ENCODE measurements at regions not wholly inside any gene's neighbourhood (a gene's known extent, or its start where the extent isn't known, plus 50 kb on each side); places are given as distances from the start of the nearest gene placed in this dataset.

GRCh38 chr9:12934545-12935272, 159.9 kb downstream of the LURAP1L start:
- intact Hi-C loops (cut with DNase I) = no loop called here
- DNase-seq (no peak), ATAC-seq (no peak)
- Histone ChIP-seq H3K4me1 (no peaks in the 10 kb centered on the region), H3K27me3 (ENCODE audit: insufficient read depth in 3 of 3, low read length in 2 of 3) (no peaks in the 10 kb centered on the region), H3K4me3 (no peak overlapping the region), H3K27ac (no peak overlapping the region), H3K9me3 (no peaks in the 10 kb centered on the region), H3K36me3 (ENCODE audit: insufficient read depth in 1 of 2, low read depth in 1 of 2) (no peaks in the 10 kb centered on the region)
- 41 to 58% (median 45%) methylated on average over 6 of the region's 6 CpGs for WGBS, 3 donors
- TF ChIP-seq CTCF (IDR thresholded peaks at IDR 0.05) = no peak

- H3K4me3 ChIP-seq = no peak overlapping the region
- no peak for TF ChIP-seq CTCF (IDR thresholded peaks at IDR 0.05)
- H3K36me3 ChIP-seq (ENCODE audit: insufficient read depth in 1 of 2, low read depth in 1 of 2) = no peaks in the 10 kb centered on the region
- DNase-seq = no peak
- no peak overlapping the region for H3K27ac ChIP-seq
- no peaks in the 10 kb centered on the region for H3K27me3 ChIP-seq (ENCODE audit: insufficient read depth in 3 of 3, low read length in 2 of 3)
- intact Hi-C loops (cut with DNase I) = no loop called here
- ATAC-seq = peak in 2 of 4 donors; percentile 42 to 45
- no peaks in the 10 kb centered on the region for H3K4me1 ChIP-seq
- 64 to 70% (median 69%) methylated on average over 2 of the region's 2 CpGs for WGBS, 3 donors
- H3K9me3 ChIP-seq = no peaks in the 10 kb centered on the region
Measured at GRCh38 chr9:12935714-12936113, 160.9 kb downstream of the LURAP1L start.

GRCh38 chr9:12954441-12954840, 179.6 kb downstream of the LURAP1L start:
- H3K4me3 ChIP-seq = no peak overlapping the region
- no peaks in the 10 kb centered on the region for H3K9me3 ChIP-seq
- H3K27me3 ChIP-seq (ENCODE audit: insufficient read depth in 3 of 3, low read length in 2 of 3) = no peaks in the 10 kb centered on the region
- ATAC-seq (no peak), DNase-seq (no peak)
- intact Hi-C loops (cut with DNase I) = no loop called here
- 92 to 99% (median 96%) methylated on average over 4 of the region's 4 CpGs for WGBS, 3 donors
- no peak for TF ChIP-seq CTCF (IDR thresholded peaks at IDR 0.05)
- no peaks in the 10 kb centered on the region for H3K36me3 ChIP-seq (ENCODE audit: insufficient read depth in 1 of 2, low read depth in 1 of 2)
- no peak overlapping the region for H3K27ac ChIP-seq
- no peaks in the 10 kb centered on the region for H3K4me1 ChIP-seq

GRCh38 chr9:12955510-12956163, 180.8 kb downstream of the LURAP1L start:
- H3K4me1 ChIP-seq = no peaks in the 10 kb centered on the region
- no peak overlapping the region for H3K27ac ChIP-seq
- TF ChIP-seq CTCF (IDR thresholded peaks at IDR 0.05) = no peak
- H3K4me3 ChIP-seq = no peak overlapping the region
- H3K27me3 ChIP-seq (ENCODE audit: insufficient read depth in 3 of 3, low read length in 2 of 3) = no peaks in the 10 kb centered on the region
- ATAC-seq = no peak
- WGBS, 3 donors = 68 to 69% (median 69%) methylated on average over 11 of the region's 11 CpGs
- H3K9me3 ChIP-seq = no peaks in the 10 kb centered on the region
- H3K36me3 ChIP-seq (ENCODE audit: insufficient read depth in 1 of 2, low read depth in 1 of 2) = no peaks in the 10 kb centered on the region
- intact Hi-C loops (cut with DNase I) = no loop called here
- DNase-seq = no peak
